Suprapubic skin (tissue), 4 donors: ENCODE measurements at regions not wholly inside any gene's neighbourhood (a gene's known extent, or its start where the extent isn't known, plus 50 kb on each side); places are given as distances from the start of the nearest gene placed in this dataset.

Source experiments
- DNase-seq, 2 donors: peaks; one replicate each; pipeline ENCODE4 v3.0.0-alpha.2; 2019; ENCODE audit warnings: low spot score in 2 of 2
- H3K27ac ChIP-seq: fragments of 200-600 bp; sonication (generic); one replicate; pipeline ENCODE4 v1.5.1; 2019
- H3K27me3 ChIP-seq: fragments of 200-600 bp; sonication (generic); one replicate; pipeline ENCODE4 v1.5.1; 2019
- H3K36me3 ChIP-seq: fragments of 200-600 bp; sonication (generic); one replicate; pipeline ENCODE4 v1.5.1; 2019
- H3K4me1 ChIP-seq: fragments of 200-600 bp; sonication (generic); one replicate; pipeline ENCODE4 v1.5.1; 2019
- H3K4me3 ChIP-seq: fragments of 200-600 bp; sonication (generic); one replicate; pipeline ENCODE4 v1.5.1; 2019; ENCODE audit warnings: mild to moderate bottlenecking
- H3K9me3 ChIP-seq: fragments of 200-600 bp; sonication (generic); one replicate; pipeline ENCODE4 v1.5.1; 2019
- EP300 ChIP-seq: sonication (generic); formaldehyde crosslinking; IDR thresholded peaks from one replicate; pipeline ENCODE4 v1.6.1; 2017; ENCODE audit warnings: antibody characterized with exemption
- POLR2A ChIP-seq, 2 donors: fragments of 450-650 bp; IDR thresholded peaks; one replicate each; pipeline ENCODE4 v1.6.1; 2017; ENCODE audit warnings: antibody characterized with exemption in 2 of 2, mild to moderate bottlenecking in 2 of 2, moderate library complexity in 2 of 2
- POLR2AphosphoS5 ChIP-seq, 3 donors: sonication (generic); formaldehyde crosslinking; IDR thresholded peaks; one replicate each; pipeline ENCODE4 v1.6.1; 2017; ENCODE audit warnings: antibody characterized with exemption in 3 of 3
- WGBS: methylation state at CpG from one replicate; pipeline ENCODE4 v1.1.5; 2018; 5-methylcytosine and 5-hydroxymethylcytosine counted together
- TF ChIP-seq, protein P1 (sequence below), 2 donors: fragments of 200-600 bp in 1 of 2; fragments of 450-650 bp in 1 of 2; sonication (generic) in 1 of 2; IDR thresholded peaks; one replicate each; pipeline ENCODE4 v1.5.1; 2016 to 2019; ENCODE audit warnings: antibody characterized with exemption in 2 of 2, mild to moderate bottlenecking in 1 of 2, moderate library complexity in 1 of 2

DNA sequence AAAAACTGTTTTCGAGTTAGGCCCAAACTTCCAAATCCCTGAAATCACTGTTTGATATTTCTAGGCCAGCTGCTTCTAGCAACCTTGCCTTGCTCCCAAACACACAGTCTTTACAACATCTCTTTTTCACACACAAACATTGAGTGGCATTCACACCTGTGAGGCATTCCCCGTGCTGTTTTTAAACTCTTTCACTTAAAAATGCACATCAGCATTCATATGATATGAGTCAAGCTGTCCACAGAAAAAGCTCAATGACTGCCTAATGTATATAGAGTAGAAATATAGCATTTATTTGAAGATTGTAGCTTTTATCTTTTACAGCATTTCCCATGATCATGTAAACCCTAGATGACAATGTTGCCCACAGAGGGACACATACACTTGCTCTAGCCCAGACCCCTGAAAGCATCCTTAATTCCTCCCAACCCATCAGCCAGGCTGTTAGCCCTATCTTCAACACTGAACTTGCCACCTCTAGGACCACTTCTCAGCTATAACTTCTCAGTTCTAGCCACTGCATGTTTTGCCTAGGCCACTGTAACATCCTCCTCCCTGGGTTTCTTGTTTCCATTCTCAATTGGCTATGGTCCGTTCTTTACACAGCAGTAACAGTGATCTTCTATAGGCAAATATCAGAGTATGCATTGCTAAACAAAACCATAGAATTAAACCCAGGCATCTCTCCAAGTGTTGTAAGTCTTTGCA, 782.6 kb downstream of the DIPK2A start:
- DNase-seq = no peak
- Histone ChIP-seq H3K27me3 (no peaks in the 10 kb centered on the region), H3K9me3 (no peaks in the 10 kb centered on the region), H3K27ac (no peak overlapping the region), H3K36me3 (no peaks in the 10 kb centered on the region), H3K4me1 (no peaks in the 10 kb centered on the region), H3K4me3 (no peak overlapping the region)
- WGBS = 81% methylated on average over 3 of the region's 3 CpGs
- TF ChIP-seq, protein P1, sequence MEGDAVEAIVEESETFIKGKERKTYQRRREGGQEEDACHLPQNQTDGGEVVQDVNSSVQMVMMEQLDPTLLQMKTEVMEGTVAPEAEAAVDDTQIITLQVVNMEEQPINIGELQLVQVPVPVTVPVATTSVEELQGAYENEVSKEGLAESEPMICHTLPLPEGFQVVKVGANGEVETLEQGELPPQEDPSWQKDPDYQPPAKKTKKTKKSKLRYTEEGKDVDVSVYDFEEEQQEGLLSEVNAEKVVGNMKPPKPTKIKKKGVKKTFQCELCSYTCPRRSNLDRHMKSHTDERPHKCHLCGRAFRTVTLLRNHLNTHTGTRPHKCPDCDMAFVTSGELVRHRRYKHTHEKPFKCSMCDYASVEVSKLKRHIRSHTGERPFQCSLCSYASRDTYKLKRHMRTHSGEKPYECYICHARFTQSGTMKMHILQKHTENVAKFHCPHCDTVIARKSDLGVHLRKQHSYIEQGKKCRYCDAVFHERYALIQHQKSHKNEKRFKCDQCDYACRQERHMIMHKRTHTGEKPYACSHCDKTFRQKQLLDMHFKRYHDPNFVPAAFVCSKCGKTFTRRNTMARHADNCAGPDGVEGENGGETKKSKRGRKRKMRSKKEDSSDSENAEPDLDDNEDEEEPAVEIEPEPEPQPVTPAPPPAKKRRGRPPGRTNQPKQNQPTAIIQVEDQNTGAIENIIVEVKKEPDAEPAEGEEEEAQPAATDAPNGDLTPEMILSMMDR (IDR thresholded peaks at IDR 0.05) = no peak
- TF ChIP-seq POLR2AphosphoS5 (IDR thresholded peaks at IDR 0.05) (no peak), EP300 (no peak), POLR2A (IDR thresholded peaks at IDR 0.05) (no peak)

DNA sequence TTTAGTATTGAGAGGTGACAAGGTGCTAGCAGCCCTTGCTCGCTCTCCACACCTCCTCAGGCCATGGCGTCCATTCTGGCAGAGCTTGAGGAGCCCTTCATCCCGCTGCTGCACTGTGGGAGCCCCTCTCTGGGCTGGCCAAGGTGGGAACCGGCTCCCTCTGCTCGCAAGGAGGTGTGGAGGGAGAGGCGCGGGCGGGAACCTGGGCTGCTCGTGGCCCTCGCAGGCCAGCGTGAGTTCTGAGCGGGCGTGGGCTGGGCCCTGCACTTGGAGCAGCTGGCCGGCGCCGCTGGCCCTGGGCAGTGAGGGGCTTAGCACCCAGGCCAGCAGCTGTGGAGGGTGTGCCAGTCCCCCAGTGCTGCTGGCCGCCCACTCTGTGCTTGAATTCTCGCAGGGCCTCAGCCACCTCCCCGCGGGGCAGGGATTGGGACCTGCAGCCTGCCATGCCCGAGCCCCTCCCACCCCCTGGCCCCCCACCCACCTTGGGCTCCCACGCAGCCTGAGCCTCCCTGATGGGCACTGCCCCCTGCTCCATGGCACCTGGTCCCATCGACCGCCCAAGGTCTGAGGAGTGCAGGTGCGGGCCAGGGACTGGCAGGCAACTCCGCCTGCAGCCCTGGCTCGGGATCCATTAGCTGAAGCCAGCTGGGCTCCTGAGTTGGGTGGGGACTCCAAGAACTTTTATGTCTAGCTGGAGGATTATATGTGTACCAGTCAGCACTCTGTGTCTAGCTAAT, 785.2 kb downstream of the DIPK2A start:
- 88% methylated on average over 5 of the region's 27 CpGs for WGBS
- no peak overlapping the region for H3K27ac ChIP-seq
- H3K4me3 ChIP-seq = no peak overlapping the region
- no peaks in the 10 kb centered on the region for H3K9me3 ChIP-seq
- TF ChIP-seq, protein P1 (IDR thresholded peaks at IDR 0.05) = no peak
- TF ChIP-seq POLR2A (IDR thresholded peaks at IDR 0.05) = no peak
- no peak for TF ChIP-seq POLR2AphosphoS5 (IDR thresholded peaks at IDR 0.05)
- TF ChIP-seq EP300 = no peak
- H3K27me3 ChIP-seq = no peaks in the 10 kb centered on the region
- H3K4me1 ChIP-seq = no peaks in the 10 kb centered on the region
- DNase-seq = no peak
- H3K36me3 ChIP-seq = no peaks in the 10 kb centered on the region

DNA sequence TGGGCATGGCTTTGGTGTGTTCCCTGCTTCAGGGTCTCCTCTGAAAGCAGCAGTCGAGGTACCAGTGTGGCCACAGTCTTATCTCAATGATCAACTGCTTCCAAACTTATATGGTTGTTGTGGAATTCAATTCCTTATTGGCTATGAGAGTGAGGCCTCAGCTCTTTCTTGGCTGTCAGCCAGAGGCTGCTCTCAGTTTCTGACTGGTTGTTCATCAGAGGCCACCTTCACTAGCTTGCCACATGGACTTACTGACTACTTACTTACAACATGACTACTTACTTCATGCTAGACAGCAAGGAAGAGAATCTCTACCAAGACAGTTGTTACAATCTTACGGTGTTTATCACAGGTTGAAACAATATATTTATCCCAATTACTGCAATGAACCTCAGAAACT, 789.2 kb downstream of the DIPK2A start:
- H3K9me3 ChIP-seq = no peaks in the 10 kb centered on the region
- TF ChIP-seq EP300 = no peak
- no peak for TF ChIP-seq POLR2AphosphoS5 (IDR thresholded peaks at IDR 0.05)
- TF ChIP-seq POLR2A (IDR thresholded peaks at IDR 0.05) = no peak
- TF ChIP-seq, protein P1 (IDR thresholded peaks at IDR 0.05) = no peak
- H3K4me3 ChIP-seq = no peak overlapping the region
- no peaks in the 10 kb centered on the region for H3K4me1 ChIP-seq
- no peak for DNase-seq
- no peaks in the 10 kb centered on the region for H3K27me3 ChIP-seq
- 69% methylated on average over 2 of the region's 2 CpGs for WGBS
- H3K36me3 ChIP-seq = no peaks in the 10 kb centered on the region
- no peak overlapping the region for H3K27ac ChIP-seq

DNA sequence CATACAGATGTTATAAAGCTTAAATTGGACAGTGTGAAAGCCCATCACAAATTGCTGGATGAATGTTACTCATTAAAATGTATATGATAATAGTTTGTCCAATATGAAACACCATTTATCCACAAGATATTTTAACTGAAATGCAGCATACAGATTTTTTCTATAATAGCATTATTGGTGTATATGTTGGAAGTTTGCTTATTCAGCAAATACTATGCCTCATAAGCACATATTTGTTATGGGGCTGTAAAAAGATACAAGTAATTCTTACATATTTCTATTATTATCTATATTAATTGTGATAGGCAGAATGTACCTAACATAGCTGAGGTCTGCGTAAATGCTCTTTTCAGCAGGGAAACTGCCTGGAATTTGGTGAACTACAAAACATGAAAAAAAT, 790.5 kb downstream of the DIPK2A start:
- Histone ChIP-seq H3K36me3 (no peaks in the 10 kb centered on the region), H3K27ac (no peak overlapping the region), H3K9me3 (no peaks in the 10 kb centered on the region), H3K27me3 (no peaks in the 10 kb centered on the region), H3K4me3 (no peak overlapping the region), H3K4me1 (no peaks in the 10 kb centered on the region)
- TF ChIP-seq POLR2A (IDR thresholded peaks at IDR 0.05) = no peak
- TF ChIP-seq EP300 = no peak
- TF ChIP-seq, protein P1 (IDR thresholded peaks at IDR 0.05) = no peak
- no peak for TF ChIP-seq POLR2AphosphoS5 (IDR thresholded peaks at IDR 0.05)
- WGBS = 95% methylated on average over 1 of the region's 1 CpG
- no peak for DNase-seq

DNA sequence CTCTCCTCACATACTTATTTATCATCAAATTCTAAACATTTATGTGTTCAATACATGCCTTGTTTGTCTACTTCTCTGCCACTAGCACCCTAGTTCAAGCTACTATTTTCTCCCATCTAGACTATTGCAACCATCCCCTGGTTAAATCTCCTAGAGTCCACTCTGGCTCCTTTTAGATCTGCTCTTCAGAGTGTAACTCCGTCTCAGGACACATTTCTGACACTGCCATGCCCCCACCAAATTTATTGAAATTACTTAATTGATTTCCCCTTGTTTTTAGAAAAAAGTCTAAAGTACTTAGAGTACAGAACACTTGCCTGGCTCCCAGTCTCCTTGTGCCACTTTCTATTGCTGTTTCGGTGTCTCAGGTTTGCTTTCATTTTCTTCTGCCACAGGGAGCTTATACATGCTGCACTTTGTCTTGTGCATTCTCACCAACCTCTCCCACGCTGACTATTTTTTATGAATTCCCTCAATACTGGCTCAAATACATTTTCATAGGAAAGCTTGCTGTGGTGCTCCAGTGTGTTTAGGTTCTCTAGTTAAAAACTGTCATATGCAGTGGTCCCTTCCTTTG, 792.3 kb downstream of the DIPK2A start:
- Histone ChIP-seq H3K27me3 (no peaks in the 10 kb centered on the region), H3K4me3 (no peak overlapping the region), H3K9me3 (no peaks in the 10 kb centered on the region), H3K27ac (no peak overlapping the region), H3K36me3 (no peaks in the 10 kb centered on the region), H3K4me1 (no peaks in the 10 kb centered on the region)
- no peak for TF ChIP-seq EP300
- TF ChIP-seq POLR2AphosphoS5 (IDR thresholded peaks at IDR 0.05) = no peak
- TF ChIP-seq POLR2A (IDR thresholded peaks at IDR 0.05) = no peak
- TF ChIP-seq, protein P1 (IDR thresholded peaks at IDR 0.05) = no peak
- 80% methylated on average over 3 of the region's 3 CpGs for WGBS
- DNase-seq = no peak
